WTC11 (cell line): ENCODE measurements at regions not wholly inside any gene's neighbourhood (a gene's known extent, or its start where the extent isn't known, plus 50 kb on each side); places are given as distances from the start of the nearest gene placed in this dataset.

ENCODE experiments used
- ATAC-seq: fragments of 200-7000 bp; cut with Tn5 transposase; 2 replicates; pipeline ENCODE4 v1.10.0; 2021; ENCODE audit warnings: mild to moderate bottlenecking, moderate library complexity
- CTCF ChIA-PET: fragments of 300-600 bp; sonication (Branson Sonifier 250); formaldehyde crosslinking; loops from one replicate; lab custom pipeline; 2021; ENCODE audit warnings: antibody characterized with exemption; lab: Charles Lee
- POLR2A ChIA-PET: fragments of 350-600 bp; sonication (Branson Sonifier 250); formaldehyde crosslinking; loops from one replicate; lab custom pipeline; 2021; ENCODE audit warnings: antibody characterized with exemption; lab: Charles Lee
- DNase-seq: peaks from one replicate; pipeline ENCODE4 v3.0.0; 2021; ENCODE audit warnings: low spot score
- H3K27ac Mint-ChIP-seq: 2 replicates; pipeline ENCODE4 v1.8.0; 2021; ENCODE audit warnings: mixed read lengths
- H3K27me3 Mint-ChIP-seq: 2 replicates; pipeline ENCODE4 v1.8.0; 2021; ENCODE audit warnings: low read depth, mild to moderate bottlenecking, moderate library complexity, mixed read lengths
- H3K36me3 Mint-ChIP-seq: 2 replicates; pipeline ENCODE4 v1.8.0; 2021; ENCODE audit warnings: mixed read lengths
- H3K4me1 Mint-ChIP-seq: 2 replicates; pipeline ENCODE4 v1.8.0; 2022; ENCODE audit warnings: mixed read lengths
- H3K4me3 Mint-ChIP-seq: 2 replicates; pipeline ENCODE4 v1.8.0; 2021; ENCODE audit warnings: mild to moderate bottlenecking, moderate library complexity, mixed read lengths
- H3K9me3 Mint-ChIP-seq: 2 replicates; pipeline ENCODE4 v1.8.0; 2021; ENCODE audit warnings: mixed read lengths
- CBFB ChIP-seq: sonication (generic); formaldehyde crosslinking; IDR thresholded peaks from 2 replicates; pipeline ENCODE4 v1.8.1; 2022; ENCODE audit warnings: mild to moderate bottlenecking, low read depth, missing genetic modification reagents
- CREB1 ChIP-seq: sonication (generic); formaldehyde crosslinking; IDR thresholded peaks from 2 replicates; pipeline ENCODE4 v1.8.0; 2023; ENCODE audit warnings: mild to moderate bottlenecking, missing genetic modification reagents
- E2F1 ChIP-seq: sonication (generic); formaldehyde crosslinking; IDR thresholded peaks from 2 replicates; pipeline ENCODE4 v1.8.0; 2022; ENCODE audit warnings: mild to moderate bottlenecking, missing genetic modification reagents
- IRF1 ChIP-seq: sonication (generic); formaldehyde crosslinking; IDR thresholded peaks from 2 replicates; pipeline ENCODE4 v1.8.0; 2023; ENCODE audit warnings: missing genetic modification reagents
- KAT7 ChIP-seq: sonication (generic); formaldehyde crosslinking; IDR thresholded peaks from 2 replicates; pipeline ENCODE4 v1.8.1; 2023; ENCODE audit warnings: missing genetic modification reagents, mild to moderate bottlenecking, borderline replicate concordance
- PRDM15 ChIP-seq: sonication (generic); formaldehyde crosslinking; IDR thresholded peaks from 2 replicates; pipeline ENCODE4 v1.8.0; 2022; ENCODE audit warnings: missing genetic modification reagents
- RELA ChIP-seq: sonication (generic); formaldehyde crosslinking; IDR thresholded peaks from 2 replicates; pipeline ENCODE4 v1.8.1; 2022; ENCODE audit warnings: missing genetic modification reagents, mild to moderate bottlenecking, borderline replicate concordance
- STAT6 ChIP-seq: sonication (generic); formaldehyde crosslinking; conservative IDR thresholded peaks from 2 replicates; pipeline ENCODE4 v1.8.1; 2023; ENCODE audit warnings: mild to moderate bottlenecking, low read depth, missing genetic modification reagents, moderate library complexity
- TCF7 ChIP-seq: sonication (generic); formaldehyde crosslinking; IDR thresholded peaks from 2 replicates; pipeline ENCODE4 v1.8.0; 2022; ENCODE audit warnings: mild to moderate bottlenecking, low read depth, missing genetic modification reagents, moderate library complexity
- TP53 ChIP-seq: sonication (generic); formaldehyde crosslinking; IDR thresholded peaks from 2 replicates; pipeline ENCODE4 v1.8.1; 2023; ENCODE audit warnings: mild to moderate bottlenecking, missing genetic modification reagents
- ZNF138 ChIP-seq: sonication (generic); formaldehyde crosslinking; conservative IDR thresholded peaks from 2 replicates; pipeline ENCODE4 v1.8.1; 2022; ENCODE audit warnings: mild to moderate bottlenecking, moderate library complexity, missing genetic modification reagents
- TF ChIP-seq, protein P1 (sequence below): sonication (generic); formaldehyde crosslinking; IDR thresholded peaks from 2 replicates; pipeline ENCODE4 v1.8.1; 2022; ENCODE audit warnings: mild to moderate bottlenecking, moderate library complexity, missing genetic modification reagents
- TF ChIP-seq, protein P2 (sequence below): sonication (generic); formaldehyde crosslinking; IDR thresholded peaks from 2 replicates; pipeline ENCODE4 v1.8.1; 2022; ENCODE audit warnings: low read depth, missing genetic modification reagents, borderline replicate concordance
- TF ChIP-seq, protein P3 (sequence below): fragments of 250-450 bp; sonication (Bioruptor Pico); IDR thresholded peaks from 2 replicates; pipeline ENCODE4 v1.9.0; 2021; ENCODE audit warnings: mild to moderate bottlenecking

DNA sequence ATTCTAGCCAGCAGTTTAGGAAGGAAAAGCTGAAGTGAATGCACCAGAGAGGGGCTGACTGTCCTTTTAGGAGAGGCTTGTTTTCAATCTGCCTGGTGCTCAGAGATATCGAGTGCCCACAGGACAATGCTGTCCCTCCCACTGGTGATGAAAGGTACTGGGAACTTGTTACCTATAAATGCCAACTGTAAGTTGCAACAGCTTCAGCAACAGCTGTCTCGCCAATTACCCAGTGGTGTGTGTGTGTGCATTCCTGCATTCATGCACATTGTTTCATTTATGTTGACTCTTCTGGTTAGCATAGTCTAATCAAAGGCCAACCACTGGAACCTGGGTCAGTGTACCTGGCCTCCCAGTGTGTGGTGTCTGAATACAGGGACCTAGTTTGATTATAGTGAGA is 161.1 kb downstream of the CSNK1G3 start (continued):
- TF ChIP-seq, protein P1, sequence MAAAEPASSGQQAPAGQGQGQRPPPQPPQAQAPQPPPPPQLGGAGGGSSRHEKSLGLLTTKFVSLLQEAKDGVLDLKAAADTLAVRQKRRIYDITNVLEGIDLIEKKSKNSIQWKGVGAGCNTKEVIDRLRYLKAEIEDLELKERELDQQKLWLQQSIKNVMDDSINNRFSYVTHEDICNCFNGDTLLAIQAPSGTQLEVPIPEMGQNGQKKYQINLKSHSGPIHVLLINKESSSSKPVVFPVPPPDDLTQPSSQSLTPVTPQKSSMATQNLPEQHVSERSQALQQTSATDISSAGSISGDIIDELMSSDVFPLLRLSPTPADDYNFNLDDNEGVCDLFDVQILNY (CRISPR knock-in tag): no peak
- no peak for TF ChIP-seq ZNF138
- no peak for TF ChIP-seq E2F1
- TF ChIP-seq CBFB: no peak
- no peak for TF ChIP-seq PRDM15

DNA sequence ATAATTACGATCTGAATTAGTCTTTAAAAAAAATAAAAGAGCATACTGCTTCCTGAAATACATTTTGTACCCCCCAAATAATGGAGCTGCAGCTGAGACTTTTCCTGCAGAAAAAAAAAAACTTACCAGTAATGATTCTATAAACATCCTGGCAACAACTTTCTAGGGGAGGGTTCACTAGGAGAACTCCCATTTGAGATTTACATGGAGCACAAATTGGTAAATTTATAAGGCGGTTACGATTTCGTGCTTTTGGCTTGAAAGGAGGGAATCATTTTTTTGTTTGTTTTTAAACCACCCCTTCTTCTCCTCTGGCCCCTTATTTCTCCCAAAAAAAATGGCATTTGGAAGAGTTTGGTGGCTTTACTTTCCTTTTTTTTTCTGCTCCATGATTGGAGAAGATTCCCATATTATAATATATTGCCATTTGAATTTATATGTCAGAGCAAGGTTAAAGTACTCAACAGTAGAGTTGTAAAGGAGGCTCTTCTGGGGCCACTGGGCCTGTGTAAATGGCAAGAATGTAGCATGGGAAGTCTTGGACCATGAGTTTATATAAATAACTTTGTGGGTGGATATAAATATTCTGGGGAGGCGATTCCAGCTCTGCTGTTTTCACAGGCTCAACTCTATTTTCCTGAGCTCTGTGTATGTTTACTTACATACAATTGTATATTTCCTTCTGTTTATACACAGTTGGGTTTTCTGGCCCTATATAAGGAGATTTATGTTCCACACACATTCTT is 159.9 kb downstream of the CSNK1G3 start:
- Mint-ChIP-seq H3K9me3 (peaks cover 17% of the 10 kb centered on the region), H3K27ac (no peak overlapping the region), H3K4me3 (no peak overlapping the region), H3K27me3 (0 out of 2 replicates have a peak, but pooled peaks cover 3% of the 10 kb centered on the region), H3K4me1 (peaks cover 25% of the 10 kb centered on the region), H3K36me3 (peaks cover 18% of the 10 kb centered on the region)
- no peak for ATAC-seq
- ChIA-PET POLR2A (no interaction called here), CTCF (interaction anchor here (0.7 to 1.0 kb wide), 2 partner anchors 205 to 1698 kb away, joined by 3 read pairs; no protein-coding TSS in a partner anchor)
- no peak for DNase-seq
- TF ChIP-seq CREB1 (CRISPR knock-in tag) (no peak), IRF1 (CRISPR knock-in tag) (no peak), RELA (CRISPR knock-in tag) (no peak), KAT7 (CRISPR knock-in tag) (no peak), TCF7 (CRISPR knock-in tag) (no peak), PRDM15 (no peak), STAT6 (CRISPR knock-in tag) (no peak), ZNF138 (no peak), TP53 (no peak)
- TF ChIP-seq, protein P2, sequence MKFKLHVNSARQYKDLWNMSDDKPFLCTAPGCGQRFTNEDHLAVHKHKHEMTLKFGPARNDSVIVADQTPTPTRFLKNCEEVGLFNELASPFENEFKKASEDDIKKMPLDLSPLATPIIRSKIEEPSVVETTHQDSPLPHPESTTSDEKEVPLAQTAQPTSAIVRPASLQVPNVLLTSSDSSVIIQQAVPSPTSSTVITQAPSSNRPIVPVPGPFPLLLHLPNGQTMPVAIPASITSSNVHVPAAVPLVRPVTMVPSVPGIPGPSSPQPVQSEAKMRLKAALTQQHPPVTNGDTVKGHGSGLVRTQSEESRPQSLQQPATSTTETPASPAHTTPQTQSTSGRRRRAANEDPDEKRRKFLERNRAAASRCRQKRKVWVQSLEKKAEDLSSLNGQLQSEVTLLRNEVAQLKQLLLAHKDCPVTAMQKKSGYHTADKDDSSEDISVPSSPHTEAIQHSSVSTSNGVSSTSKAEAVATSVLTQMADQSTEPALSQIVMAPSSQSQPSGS: no peak
- TF ChIP-seq, protein P3, sequence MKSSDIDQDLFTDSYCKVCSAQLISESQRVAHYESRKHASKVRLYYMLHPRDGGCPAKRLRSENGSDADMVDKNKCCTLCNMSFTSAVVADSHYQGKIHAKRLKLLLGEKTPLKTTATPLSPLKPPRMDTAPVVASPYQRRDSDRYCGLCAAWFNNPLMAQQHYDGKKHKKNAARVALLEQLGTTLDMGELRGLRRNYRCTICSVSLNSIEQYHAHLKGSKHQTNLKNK (CRISPR knock-in tag): no peak
